HEK293 (cell line): ENCODE measurements at regions not wholly inside any gene's neighbourhood (a gene's known extent, or its start where the extent isn't known, plus 50 kb on each side); places are given as distances from the start of the nearest gene placed in this dataset.

Experiments used
- HOXA7 ChIP-seq: sonication (generic); formaldehyde crosslinking; IDR thresholded peaks from 2 replicates; pipeline ENCODE4 v1.8.1; 2022; ENCODE audit warnings: missing genetic modification reagents, borderline replicate concordance
- HOXC10 ChIP-seq: sonication (generic); formaldehyde crosslinking; IDR thresholded peaks from 2 replicates; pipeline ENCODE4 v1.8.1; 2023; ENCODE audit warnings: mild to moderate bottlenecking, missing genetic modification reagents
- TCF7L2 ChIP-seq: IDR thresholded peaks from 2 replicates; pipeline ENCODE4 v1.6.1; 2011; ENCODE audit warnings: low read depth, mild to moderate bottlenecking, inconsistent platforms, low read length, moderate library complexity, borderline replicate concordance
- ZNF660 ChIP-seq: fragments of 450-650 bp; IDR thresholded peaks from 2 replicates; pipeline ENCODE4 v1.5.1; 2018; ENCODE audit warnings: missing biosample characterization, mild to moderate bottlenecking, missing genetic modification characterization
- ZSCAN30 ChIP-seq: fragments of 450-650 bp; IDR thresholded peaks from 2 replicates; pipeline ENCODE4 v1.5.1; 2018; ENCODE audit warnings: missing biosample characterization, mild to moderate bottlenecking, missing genetic modification characterization, moderate library complexity
- TF ChIP-seq, protein P1 (sequence below): fragments of 450-650 bp; formaldehyde crosslinking; optimal IDR thresholded peaks from 2 replicates; pipeline ENCODE3; 2016; ENCODE audit warnings: missing biosample characterization, mild to moderate bottlenecking, missing genetic modification characterization
- TF ChIP-seq, protein P2 (sequence below): fragments of 450-650 bp; formaldehyde crosslinking; IDR thresholded peaks from 2 replicates; pipeline ENCODE4 v1.5.1; 2016; ENCODE audit warnings: missing biosample characterization, missing genetic modification characterization
- TF ChIP-seq, protein P3 (sequence below): fragments of 450-650 bp; formaldehyde crosslinking; IDR thresholded peaks from 2 replicates; pipeline ENCODE4 v1.5.1; 2016; ENCODE audit warnings: missing biosample characterization, missing genetic modification characterization

DNA sequence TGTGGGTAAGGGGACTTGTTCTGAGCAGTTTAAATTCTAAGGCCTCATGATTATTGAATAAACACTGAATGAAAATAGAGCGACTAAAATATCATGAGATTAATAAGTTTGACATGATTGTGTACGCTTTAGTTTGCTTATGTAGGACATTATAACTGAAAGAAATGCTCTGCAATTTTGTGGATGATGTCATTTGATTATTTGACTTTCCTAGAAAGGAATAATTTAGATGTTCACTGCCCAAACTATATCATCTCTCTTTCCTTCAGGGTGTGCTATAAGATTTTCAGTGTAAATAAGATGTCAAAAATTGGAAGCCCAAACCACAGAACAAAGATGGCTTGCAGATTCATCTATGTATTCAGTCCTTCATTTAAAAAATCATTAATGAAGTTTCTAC is 115.7 kb upstream of the MTAP start:
- TF ChIP-seq, protein P1, sequence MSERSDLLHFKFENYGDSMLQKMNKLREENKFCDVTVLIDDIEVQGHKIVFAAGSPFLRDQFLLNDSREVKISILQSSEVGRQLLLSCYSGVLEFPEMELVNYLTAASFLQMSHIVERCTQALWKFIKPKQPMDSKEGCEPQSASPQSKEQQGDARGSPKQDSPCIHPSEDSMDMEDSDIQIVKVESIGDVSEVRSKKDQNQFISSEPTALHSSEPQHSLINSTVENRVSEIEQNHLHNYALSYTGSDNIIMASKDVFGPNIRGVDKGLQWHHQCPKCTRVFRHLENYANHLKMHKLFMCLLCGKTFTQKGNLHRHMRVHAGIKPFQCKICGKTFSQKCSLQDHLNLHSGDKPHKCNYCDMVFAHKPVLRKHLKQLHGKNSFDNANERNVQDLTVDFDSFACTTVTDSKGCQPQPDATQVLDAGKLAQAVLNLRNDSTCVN (tag by site-specific recombination), result no peak
- TF ChIP-seq ZNF660 (tag by site-specific recombination), result no peak
- no peak for TF ChIP-seq TCF7L2
- no peak for TF ChIP-seq HOXA7
- TF ChIP-seq ZSCAN30 (tag by site-specific recombination), result no peak
- TF ChIP-seq, protein P2, sequence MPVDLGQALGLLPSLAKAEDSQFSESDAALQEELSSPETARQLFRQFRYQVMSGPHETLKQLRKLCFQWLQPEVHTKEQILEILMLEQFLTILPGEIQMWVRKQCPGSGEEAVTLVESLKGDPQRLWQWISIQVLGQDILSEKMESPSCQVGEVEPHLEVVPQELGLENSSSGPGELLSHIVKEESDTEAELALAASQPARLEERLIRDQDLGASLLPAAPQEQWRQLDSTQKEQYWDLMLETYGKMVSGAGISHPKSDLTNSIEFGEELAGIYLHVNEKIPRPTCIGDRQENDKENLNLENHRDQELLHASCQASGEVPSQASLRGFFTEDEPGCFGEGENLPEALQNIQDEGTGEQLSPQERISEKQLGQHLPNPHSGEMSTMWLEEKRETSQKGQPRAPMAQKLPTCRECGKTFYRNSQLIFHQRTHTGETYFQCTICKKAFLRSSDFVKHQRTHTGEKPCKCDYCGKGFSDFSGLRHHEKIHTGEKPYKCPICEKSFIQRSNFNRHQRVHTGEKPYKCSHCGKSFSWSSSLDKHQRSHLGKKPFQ (tag by site-specific recombination), result no peak
- TF ChIP-seq, protein P3, sequence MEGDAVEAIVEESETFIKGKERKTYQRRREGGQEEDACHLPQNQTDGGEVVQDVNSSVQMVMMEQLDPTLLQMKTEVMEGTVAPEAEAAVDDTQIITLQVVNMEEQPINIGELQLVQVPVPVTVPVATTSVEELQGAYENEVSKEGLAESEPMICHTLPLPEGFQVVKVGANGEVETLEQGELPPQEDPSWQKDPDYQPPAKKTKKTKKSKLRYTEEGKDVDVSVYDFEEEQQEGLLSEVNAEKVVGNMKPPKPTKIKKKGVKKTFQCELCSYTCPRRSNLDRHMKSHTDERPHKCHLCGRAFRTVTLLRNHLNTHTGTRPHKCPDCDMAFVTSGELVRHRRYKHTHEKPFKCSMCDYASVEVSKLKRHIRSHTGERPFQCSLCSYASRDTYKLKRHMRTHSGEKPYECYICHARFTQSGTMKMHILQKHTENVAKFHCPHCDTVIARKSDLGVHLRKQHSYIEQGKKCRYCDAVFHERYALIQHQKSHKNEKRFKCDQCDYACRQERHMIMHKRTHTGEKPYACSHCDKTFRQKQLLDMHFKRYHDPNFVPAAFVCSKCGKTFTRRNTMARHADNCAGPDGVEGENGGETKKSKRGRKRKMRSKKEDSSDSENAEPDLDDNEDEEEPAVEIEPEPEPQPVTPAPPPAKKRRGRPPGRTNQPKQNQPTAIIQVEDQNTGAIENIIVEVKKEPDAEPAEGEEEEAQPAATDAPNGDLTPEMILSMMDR (tag by site-specific recombination), result no peak
- TF ChIP-seq HOXC10, result no peak
